ENCODE measurements at regions not wholly inside any gene's neighbourhood (a gene's known extent, or its start where the extent isn't known, plus 50 kb on each side); places are given as distances from the start of the nearest gene placed in this dataset.

DNA sequence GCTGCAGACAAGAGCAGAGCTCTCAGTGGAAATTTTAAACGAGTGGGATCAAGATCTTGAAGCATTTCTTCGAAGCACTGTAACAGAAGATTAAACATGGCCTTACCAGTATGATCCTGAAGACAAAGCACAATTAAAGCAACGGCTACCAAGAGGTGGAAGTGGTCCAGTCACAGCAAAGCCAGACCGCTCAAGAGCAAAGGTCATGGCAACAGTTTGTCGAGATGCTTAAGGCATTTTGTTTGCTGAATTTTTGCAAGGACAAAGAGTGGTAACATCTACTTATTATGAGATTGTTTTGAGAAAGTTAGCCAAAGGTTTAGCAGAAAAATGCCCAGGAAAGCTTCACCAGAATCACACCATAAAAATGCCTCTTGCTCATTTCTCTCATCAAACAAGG is 153.4 kb upstream of the CARMIL1 start:
- no peaks in the 10 kb centered on the region for H3K27me3 Mint-ChIP-seq (ENCODE audit: insufficient read depth, unreplicated experiment)

DNA sequence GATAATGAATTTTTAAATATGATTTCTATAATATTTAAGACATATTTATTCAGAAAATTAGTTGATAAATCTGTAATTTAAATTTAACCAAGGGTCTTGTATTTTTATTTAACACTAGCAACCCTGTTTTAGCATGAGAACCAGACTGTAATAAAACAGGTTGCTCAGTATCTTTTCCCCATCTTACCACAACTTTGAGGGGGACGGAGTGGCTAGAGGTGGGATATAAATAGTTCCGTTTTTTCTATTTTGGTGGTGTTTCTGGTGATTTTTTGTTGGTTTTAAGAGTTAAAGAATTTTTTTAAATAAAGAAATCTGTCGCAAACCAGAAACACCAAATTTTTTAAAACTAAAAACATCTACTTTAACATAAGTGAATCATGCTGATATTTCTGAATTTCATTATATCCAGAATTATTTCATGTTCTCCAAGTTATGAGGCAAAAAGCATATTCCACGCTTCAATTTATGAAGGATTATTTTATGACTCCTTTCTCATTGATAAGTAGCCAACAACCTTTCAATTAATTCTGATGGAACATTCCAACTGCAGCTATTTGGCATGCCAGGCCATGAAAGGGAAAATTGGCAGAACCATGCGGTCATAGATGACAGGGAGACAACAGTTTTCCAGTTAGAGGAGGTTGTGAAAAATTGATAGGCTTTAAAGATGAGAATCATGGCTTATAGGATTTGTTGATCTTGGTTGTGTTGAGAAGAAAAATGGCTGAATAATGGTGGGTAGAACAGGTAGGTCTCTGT is 151.9 kb upstream of the CARMIL1 start:
- H3K4me3 Mint-ChIP-seq (ENCODE audit: unreplicated experiment) = no peak overlapping the region
- no peaks in the 10 kb centered on the region for H3K4me1 Mint-ChIP-seq (ENCODE audit: insufficient read depth, unreplicated experiment)
- H3K27ac Mint-ChIP-seq (ENCODE audit: low read depth, unreplicated experiment) = no peak overlapping the region
- H3K9me3 Mint-ChIP-seq (ENCODE audit: unreplicated experiment) = peaks cover 7% of the 10 kb centered on the region
- peaks cover 7% of the 10 kb centered on the region for H3K36me3 Mint-ChIP-seq (ENCODE audit: insufficient read depth, unreplicated experiment)
- no peak for TF ChIP-seq CTCF (IDR thresholded peaks at IDR 0.05; ENCODE audit: unreplicated experiment)
- DNase-seq (ENCODE audit: unreplicated experiment) = no peak
- POLR2A ChIA-PET = interaction anchor here (1.7 kb wide), 1 partner anchor 11 kb away, joined by 8 read pairs; no protein-coding TSS in a partner anchor
- no peaks in the 10 kb centered on the region for H3K27me3 Mint-ChIP-seq (ENCODE audit: insufficient read depth, unreplicated experiment)
- intact Hi-C loops (cut with micrococcal nuclease) = no loop called here
- no TSS peak for BruUV-seq (replicated peaks)
- CTCF ChIA-PET = interaction anchor here (0.8 kb wide), 1 partner anchor 10 kb away, joined by 3 read pairs; no protein-coding TSS in a partner anchor

More for the DNA sequence above, 153.4 kb upstream of the CARMIL1 start:
- intact Hi-C loops (cut with micrococcal nuclease) = no loop called here
- Mint-ChIP-seq H3K9me3 (ENCODE audit: unreplicated experiment) (peaks cover 7% of the 10 kb centered on the region), H3K36me3 (ENCODE audit: insufficient read depth, unreplicated experiment) (peaks cover 7% of the 10 kb centered on the region), H3K4me1 (ENCODE audit: insufficient read depth, unreplicated experiment) (no peaks in the 10 kb centered on the region), H3K27ac (ENCODE audit: low read depth, unreplicated experiment) (no peak overlapping the region), H3K4me3 (ENCODE audit: unreplicated experiment) (no peak overlapping the region)
- no peak for DNase-seq (ENCODE audit: unreplicated experiment)
- no TSS peak for BruUV-seq (replicated peaks)
- no peak for TF ChIP-seq CTCF (IDR thresholded peaks at IDR 0.05; ENCODE audit: unreplicated experiment)
- ChIA-PET CTCF (no interaction called here), POLR2A (no interaction called here)

GRCh38 chr6:25130518-25130917 is 148.7 kb upstream of the CARMIL1 start:
- H3K36me3 Mint-ChIP-seq (ENCODE audit: insufficient read depth, unreplicated experiment) = peaks cover 13% of the 10 kb centered on the region
- POLR2A ChIA-PET = interaction anchor here (0.6 kb wide), 2 partner anchors 273 to 523 kb away, joined by 3 read pairs; no protein-coding TSS in a partner anchor
- DNase-seq (ENCODE audit: unreplicated experiment) = no peak
- intact Hi-C loops (cut with micrococcal nuclease) = no loop called here
- no peaks in the 10 kb centered on the region for H3K27me3 Mint-ChIP-seq (ENCODE audit: insufficient read depth, unreplicated experiment)
- no peak overlapping the region for H3K4me3 Mint-ChIP-seq (ENCODE audit: unreplicated experiment)
- BruUV-seq (replicated peaks) = no TSS peak
- no peak for TF ChIP-seq CTCF (IDR thresholded peaks at IDR 0.05; ENCODE audit: unreplicated experiment)
- peaks cover 15% of the 10 kb centered on the region for H3K9me3 Mint-ChIP-seq (ENCODE audit: unreplicated experiment)
- CTCF ChIA-PET = interaction anchor here (0.6 kb wide), 1 partner anchor 141 kb away, joined by 4 read pairs; no protein-coding TSS in a partner anchor
- H3K4me1 Mint-ChIP-seq (ENCODE audit: insufficient read depth, unreplicated experiment) = no peaks in the 10 kb centered on the region
- H3K27ac Mint-ChIP-seq (ENCODE audit: low read depth, unreplicated experiment) = no peak overlapping the region

DNA sequence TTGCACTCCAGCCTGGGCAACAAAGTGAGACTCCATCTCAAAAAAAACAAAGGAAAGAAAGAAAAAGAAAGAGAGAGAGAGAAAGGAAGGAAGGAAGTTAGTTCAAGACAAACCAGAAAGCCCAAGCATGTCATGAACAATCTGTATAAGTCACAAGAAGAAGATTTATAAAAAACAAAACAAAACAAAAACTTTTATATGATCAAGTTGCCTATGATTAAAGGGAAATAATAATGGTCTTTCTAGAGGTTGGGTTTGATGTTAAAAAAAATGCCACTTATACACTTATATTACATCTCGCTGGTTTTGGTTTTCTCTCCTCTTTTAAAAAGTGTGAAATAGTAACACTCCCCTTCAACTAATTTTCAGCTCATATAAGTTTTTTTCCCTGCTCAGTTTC is 146.2 kb upstream of the CARMIL1 start:
- Mint-ChIP-seq H3K36me3 (ENCODE audit: insufficient read depth, unreplicated experiment) (peaks cover 7% of the 10 kb centered on the region), H3K4me3 (ENCODE audit: unreplicated experiment) (no peak overlapping the region), H3K27me3 (ENCODE audit: insufficient read depth, unreplicated experiment) (no peaks in the 10 kb centered on the region), H3K27ac (ENCODE audit: low read depth, unreplicated experiment) (no peak overlapping the region), H3K4me1 (ENCODE audit: insufficient read depth, unreplicated experiment) (peaks cover 18% of the 10 kb centered on the region), H3K9me3 (ENCODE audit: unreplicated experiment) (peaks cover 8% of the 10 kb centered on the region)
- POLR2A ChIA-PET = no interaction called here
- no peak for TF ChIP-seq CTCF (IDR thresholded peaks at IDR 0.05; ENCODE audit: unreplicated experiment)
- no peak for DNase-seq (ENCODE audit: unreplicated experiment)
- no TSS peak for BruUV-seq (replicated peaks)
- CTCF ChIA-PET = interaction anchor here (0.7 kb wide), 1 partner anchor 66 kb away, joined by 4 read pairs; no protein-coding TSS in a partner anchor
- intact Hi-C loops (cut with micrococcal nuclease) = no loop called here
